Stimulated activated CD4-positive, alpha-beta T cell treated with anti-CD3 and anti-CD28 coated beads, TNF-alpha, amount 100 ng/mL, for 1 hour (primary cell): ENCODE measurements at regions not wholly inside any gene's neighbourhood (a gene's known extent, or its start where the extent isn't known, plus 50 kb on each side); places are given as distances from the start of the nearest gene placed in this dataset.
"Not testable (repeated sequence)": the region's sequence is repeated elsewhere in the genome, so short reads cannot be mapped to it uniquely, and the experiment has no call there.

Experiments used
- DNase-seq, 3 donors: peaks; one replicate each; pipeline ENCODE4 v3.0.0-alpha.2; 2020; ENCODE audit warnings: low read depth in 3 of 3, low spot score in 1 of 3

DNA sequence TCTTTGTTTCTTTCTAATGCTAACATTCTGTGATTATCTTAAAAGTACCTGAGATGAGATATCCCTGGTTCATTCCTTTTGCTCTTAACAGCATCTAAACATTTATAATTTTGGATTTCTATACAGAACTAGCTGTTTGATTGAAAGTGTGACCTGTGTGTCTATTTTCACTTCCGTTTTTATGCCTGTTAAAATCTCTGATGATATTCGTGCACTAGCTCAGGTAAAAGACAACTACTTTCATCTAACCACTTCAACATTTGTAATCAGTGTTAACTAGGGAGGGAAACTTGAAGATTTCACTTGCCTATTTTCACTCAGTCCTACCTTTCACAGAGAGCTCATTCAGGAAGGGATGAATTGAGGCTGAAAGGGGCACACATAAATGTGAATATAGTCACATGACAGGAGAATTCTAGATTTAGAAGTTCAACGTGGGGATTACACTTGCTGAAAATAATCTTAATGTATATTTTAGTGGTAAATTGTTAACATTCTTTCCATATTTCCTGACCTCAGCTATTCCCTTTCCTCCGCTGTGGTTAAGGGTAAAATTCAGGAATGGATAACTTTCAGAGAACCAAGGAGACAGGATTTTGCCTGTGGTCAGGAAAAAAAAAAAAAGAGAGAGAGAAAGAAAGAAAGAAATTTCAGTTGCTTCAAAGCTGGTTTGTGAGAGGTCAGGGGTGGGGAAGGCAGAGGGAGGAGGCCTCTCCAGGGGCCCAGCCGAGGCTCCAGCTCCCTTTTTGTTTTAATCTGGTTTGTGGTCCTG is 159.8 kb upstream of the TSC22D2 start:
- no peak for DNase-seq

DNA sequence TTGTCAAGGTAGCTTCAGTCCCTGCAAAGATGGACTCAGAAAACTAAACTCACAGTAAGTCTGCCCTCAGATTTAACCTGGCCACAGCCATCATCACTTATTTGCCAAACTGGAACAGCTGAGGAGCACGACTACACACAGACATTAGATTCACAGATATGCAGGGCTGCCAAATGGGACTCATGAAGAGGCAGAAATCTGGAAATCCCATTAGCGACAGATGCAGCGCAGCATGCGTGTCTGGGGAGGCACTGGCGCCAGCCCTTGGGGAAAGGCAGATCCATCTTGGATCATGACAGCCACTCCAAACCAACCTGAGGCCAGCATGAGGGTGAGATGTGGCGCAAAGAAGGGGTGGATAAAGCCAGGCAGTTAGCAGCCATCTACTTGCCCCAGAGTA is 160.7 kb upstream of the TSC22D2 start:
- DNase-seq = no peak

DNA sequence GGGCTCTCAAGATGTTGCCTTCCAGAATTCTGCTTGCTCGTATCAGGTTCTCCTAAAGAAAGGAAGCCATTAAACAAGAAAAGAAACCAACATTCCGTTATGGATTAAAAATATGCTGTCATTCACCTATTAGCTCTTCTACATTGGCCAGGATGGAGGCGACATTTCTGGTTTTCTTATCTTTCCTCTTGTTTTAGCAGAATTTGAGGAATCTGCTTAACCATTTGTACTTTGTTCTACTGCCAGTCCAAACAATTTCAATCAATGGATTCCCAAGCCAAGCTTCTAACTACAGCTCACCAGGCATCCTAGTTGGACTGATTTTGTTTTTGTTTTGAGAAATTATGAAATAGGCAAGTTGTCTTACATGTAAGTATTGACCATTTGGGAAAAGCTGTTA is 164.6 kb upstream of the TSC22D2 start:
- no peak for DNase-seq

DNA sequence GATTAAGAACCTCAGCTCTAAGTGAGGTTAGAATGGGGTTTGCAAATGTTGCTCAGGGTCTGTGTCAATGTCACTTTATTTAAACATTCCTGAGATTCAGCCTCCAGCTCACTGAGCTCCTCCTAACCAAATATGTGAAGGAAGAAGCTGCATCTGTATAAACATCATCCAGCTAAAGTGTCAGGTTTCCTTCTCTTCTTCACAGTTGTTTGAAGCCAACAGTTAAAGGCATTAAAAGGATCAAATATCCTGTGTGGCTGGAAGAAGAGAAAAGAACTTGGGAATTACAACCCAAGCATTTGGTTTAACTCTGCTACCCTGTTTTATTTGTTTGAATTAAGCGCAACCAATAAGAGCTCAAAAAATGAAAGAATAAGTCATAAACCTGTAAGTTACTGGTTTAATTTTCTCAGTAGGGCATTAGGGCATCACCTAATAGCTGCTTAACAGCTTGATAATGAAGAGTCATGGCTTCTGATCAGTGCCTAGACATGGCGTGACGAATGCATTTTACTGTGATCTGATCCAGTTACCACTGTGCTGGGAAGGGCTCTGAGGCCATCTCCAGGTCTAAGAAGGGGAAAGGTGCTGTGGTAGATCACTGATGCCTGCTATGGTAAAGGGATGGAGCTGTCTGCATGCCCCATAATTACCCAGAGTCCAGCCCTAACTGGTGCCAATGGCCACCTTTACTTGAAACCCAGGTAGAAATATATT is 165.7 kb upstream of the TSC22D2 start:
- DNase-seq = no peak

DNA sequence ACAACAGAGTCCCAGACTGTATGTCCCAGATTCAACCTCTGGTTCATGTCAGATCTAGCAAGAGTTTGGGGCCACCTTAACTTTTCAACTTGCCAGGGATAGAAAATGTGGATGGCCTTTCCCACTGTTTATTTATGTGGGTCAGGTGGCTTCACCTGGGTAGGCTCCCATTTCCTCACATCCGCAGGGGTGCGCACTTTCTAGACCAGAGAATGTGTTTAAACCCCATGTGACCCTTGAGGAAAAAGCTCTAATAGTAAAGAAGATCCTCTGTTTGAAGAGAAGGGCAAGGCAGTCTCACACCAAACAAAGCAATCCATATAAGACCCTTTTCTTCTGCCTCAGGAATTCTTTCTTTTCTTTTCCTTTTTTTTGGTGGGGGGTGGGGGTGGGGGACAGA is 167.2 kb upstream of the TSC22D2 start:
- no peak for DNase-seq

DNA sequence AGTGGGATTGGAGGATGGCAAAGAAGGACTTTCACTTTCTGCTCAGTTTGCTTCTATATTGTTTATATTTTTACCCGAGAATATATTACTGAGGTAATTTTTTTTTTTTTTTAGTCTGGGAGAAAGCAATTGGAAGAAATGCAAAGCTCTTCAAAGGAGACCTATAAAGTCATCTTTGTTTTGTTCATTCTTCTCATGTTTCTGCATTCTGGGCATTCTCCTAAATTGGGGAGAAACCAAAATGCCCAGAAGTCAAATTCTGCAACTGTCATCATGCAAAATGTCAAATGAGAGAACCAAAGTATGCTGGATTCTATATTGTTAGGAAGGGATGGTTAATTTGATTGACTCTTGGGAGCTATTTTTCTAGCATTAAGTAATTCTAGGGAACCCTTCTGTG is 168.3 kb upstream of the TSC22D2 start:
- no peak for DNase-seq

DNA sequence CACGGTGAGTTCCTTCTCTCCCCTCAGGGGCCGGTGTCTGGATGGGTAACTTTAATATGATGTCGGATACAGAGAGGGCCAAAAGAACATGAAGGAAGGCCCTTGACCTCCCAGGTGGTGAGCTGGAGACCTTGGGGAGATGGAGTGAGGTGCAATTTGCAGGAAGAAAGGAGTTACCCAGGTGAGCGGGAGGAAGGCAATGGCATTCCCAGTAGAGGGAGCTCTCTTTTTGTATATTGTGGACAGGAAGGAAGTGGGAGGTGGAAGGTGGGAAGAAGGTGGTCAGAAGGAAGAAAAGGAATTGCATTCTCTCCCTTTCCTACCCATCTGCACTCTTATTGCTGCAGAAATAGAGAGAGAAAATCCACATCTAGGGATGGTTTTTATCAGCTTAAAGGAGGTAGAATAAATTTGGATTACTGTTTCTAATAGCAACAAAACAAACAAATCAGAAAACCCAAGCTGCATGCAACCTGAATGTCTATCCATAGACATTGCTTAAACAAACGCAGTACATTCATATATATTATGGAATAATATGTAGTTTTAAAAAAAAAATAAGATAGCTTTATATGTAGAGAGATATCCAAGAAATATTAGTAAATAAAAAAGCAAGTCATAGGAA is 169.0 kb upstream of the TSC22D2 start:
- DNase-seq = no peak

DNA sequence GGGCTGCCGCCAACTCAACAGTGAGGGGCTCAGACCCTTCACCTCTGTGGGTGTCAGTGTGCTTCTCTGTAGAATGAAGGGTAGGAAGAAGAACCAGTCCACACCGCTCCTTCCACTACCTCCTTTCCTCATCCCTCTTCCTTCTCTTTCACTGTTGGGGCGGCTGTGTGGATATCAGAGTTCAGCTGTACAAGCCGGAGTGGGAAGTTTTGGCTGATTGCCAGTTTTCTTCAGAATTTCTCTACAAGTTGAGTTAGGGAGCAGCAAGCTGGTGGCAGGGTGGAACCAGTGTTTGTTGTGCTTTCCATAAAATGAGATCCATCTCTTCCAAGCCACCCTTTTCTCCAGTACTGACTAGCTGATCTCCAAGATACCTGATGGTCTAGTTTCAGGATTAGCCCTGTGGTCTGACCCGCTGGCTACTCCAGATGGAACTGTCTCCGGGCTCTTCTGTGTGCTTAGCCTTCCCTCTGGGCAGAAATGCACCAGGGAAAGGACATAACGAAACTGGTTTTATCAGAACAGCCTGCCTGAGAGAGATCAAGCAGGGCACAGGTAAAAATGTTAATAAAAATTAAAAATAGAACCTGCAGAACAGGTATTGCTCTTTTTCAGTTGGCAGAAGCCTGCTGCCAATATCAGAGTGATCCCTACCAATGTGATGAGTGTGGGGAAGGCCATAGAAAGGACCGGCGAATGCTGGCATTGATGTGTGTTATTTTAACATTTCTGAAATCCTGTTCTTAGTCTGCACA is 169.9 kb upstream of the TSC22D2 start:
- no peak for DNase-seq

DNA sequence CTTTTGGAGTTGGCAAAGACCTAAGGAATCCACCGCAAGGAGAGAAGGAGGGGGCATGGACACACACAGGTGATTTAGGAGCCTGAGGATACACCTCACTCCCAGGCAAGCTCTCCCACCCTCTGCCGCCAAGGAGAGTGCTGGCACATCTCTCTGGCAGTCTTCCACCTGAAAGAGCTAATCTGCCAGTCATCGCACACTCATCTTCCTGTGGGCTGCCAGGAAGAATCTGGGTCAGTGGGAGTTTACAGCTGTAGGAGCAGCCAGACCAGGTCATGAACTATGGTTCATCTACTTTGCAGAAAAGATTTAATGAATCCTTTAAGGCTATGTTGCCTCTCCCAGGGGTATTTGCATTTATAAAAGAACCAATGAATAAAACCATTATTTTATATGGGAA is 170.6 kb upstream of the TSC22D2 start:
- DNase-seq = no peak

DNA sequence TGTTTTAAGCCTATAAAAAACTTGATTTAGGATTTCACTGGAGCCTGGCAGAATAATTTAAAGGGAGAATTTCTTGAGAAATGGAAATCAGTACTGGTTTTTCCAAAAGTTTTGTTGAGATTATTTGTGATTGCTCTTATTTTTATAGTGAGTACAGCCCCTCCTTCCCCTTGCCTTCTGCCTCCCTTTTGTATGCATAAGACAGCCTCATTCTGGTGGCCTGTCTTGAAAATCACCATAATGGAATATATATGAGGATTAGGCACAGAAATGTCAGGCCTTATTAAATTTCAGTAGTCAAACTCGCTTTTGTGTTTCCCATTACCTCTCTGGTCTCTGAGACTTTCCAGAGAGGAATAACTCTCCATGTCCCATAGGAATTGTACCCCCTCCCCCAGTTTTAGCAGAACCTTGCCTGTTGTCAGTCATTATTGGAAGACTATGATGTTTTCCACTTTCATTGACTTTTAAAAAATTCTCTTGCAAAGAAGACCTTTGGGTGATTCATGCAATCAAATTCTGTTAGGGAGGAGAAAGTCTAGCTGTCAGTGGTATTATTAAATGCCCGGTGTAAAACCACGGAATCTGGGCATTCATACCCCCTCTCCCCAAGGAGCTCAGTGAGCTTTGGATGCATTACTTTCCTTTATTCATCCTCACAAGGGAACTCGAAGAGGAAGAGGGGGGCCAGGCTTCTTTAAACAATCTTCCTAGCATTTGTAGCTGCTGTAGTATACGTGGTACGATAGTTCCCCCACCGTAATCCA is 171.6 kb upstream of the TSC22D2 start:
- DNase-seq = no peak

DNA sequence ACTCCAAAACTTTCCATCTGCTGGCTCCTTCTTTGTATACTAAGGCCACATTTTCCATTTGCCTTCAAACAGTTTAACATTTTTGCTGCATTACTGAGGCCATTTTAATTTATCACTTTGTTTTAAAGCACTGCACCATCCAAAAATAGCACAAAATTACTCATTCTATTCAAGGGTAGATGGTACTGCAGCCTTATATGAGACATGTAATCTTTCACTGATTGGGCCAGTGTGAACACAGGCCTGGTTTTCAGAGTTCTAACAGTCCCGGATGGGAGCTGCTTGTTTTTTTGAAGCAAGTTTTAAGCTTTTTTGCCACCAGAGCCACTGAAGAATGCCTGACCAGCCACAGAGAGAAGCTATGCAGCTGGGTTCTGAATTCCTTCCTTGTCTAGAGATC is 172.3 kb upstream of the TSC22D2 start:
- DNase-seq = no peak

DNA sequence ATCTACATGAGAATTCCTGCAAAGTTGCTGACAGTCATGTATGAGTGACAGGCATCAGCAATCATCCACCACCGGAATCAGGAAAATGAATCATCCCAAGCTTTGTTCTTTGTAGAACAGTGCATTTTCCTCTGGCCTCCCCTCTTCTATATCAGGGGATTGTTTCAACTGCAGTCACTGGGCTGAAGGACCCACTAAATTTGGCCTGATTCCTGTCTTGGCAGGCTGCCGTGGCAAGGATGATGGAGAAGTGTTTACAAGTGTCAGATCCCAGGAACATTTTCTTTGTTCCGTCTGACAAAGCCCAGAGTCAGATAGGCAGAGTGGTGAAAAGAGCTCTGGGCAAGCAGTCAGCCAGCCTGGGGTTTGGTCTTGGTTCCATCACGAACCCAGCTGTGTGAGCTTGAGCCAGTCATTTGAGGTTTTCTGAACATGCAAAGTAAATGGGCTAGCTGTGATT is 175.1 kb upstream of the TSC22D2 start:
- no peak for DNase-seq

DNA sequence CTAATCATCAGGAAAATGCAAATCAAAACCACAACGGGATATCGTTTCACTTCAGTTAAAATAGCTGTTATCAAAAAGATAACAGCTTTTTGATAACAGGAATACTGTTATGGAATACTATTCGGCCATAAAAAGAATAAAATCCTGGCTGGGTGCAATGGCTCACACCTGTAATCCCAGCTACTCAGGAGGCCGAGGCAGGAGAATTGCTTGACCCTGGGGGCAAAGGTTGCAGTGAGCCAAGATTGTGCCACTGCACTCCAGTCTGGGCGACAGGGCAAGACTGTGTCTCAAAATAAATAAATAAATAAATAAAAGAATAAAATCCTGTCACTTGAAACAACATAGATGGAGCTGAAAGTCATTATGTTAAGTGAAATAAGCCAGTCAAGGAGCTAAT is 178.1 kb upstream of the TSC22D2 start:
- no peak for DNase-seq

DNA sequence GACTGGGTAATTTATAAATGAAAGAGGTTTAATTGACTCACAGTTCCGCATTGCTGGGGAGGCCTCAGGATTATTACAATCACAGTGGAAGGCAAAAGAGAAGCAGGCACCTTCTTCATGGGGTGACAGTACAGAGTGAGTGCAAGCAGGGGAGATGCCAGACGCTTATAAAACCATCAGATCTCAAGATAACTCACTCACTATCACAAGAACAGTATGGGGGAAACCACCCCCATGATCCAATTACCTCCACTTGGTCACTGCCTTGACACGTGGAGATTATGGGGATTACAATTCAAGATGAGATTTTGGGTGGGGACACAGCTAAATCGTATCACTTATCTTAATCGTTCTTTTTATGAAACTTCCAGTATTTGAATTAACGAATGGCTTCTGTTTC is 179.5 kb upstream of the TSC22D2 start:
- not testable (repeated sequence) for DNase-seq

DNA sequence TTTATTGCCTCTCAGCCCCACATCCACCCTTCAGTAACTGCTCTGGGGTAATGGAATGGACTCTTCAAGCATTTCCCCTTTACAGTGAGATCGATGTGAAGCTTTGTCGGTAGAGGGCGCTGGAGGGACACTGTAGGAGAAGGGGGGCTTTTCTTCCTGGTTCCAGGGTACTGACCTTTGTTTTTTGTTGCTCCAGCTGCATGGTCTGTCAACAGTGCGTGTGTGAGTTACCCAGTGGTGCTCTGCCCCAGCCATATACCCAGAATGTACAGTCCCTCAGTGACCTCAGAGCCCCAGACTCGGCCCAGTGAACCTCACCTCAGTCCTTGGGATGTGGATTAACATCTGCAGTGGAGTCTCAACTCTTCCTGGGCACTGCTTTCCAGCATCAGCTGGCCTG is 180.3 kb upstream of the TSC22D2 start:
- no peak for DNase-seq

DNA sequence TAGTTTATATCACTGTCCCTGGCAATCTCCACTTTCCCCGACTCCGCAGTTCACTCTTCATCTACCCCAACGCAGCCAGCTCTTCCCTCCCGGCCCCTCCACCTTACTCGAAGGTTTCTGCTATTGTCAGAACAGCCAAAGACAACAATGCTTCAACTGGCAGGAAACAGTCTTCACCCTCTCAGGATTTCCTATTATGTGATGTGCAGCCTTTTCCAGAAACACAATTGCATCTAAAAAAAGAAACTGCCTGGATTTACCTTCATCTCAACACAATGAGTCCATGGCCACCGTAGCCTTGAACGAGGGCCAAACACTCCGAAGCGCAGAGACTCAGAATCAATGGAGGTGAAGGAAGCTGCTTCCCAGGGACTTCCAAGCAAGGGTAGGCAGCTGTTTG is 182.1 kb upstream of the TSC22D2 start:
- DNase-seq = no peak

DNA sequence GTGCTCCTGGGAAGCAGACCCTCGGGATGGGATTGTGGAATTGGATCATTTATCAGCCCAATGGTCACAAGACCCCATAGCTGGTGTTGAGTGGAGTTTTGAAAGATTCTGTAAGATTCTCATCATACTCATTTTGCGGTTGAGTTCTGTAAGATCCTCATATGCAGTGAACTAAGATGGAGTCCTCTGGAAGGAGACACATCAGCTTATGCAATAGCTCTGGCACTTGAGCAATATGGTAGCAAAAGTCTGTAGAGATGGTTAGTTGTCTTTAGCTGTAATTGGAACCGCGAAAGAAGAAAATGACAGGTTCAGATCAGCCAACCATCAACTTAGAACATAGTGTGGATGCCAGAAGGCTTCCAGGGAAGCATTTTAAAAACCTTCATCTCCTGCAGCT is 184.5 kb upstream of the TSC22D2 start:
- no peak for DNase-seq

DNA sequence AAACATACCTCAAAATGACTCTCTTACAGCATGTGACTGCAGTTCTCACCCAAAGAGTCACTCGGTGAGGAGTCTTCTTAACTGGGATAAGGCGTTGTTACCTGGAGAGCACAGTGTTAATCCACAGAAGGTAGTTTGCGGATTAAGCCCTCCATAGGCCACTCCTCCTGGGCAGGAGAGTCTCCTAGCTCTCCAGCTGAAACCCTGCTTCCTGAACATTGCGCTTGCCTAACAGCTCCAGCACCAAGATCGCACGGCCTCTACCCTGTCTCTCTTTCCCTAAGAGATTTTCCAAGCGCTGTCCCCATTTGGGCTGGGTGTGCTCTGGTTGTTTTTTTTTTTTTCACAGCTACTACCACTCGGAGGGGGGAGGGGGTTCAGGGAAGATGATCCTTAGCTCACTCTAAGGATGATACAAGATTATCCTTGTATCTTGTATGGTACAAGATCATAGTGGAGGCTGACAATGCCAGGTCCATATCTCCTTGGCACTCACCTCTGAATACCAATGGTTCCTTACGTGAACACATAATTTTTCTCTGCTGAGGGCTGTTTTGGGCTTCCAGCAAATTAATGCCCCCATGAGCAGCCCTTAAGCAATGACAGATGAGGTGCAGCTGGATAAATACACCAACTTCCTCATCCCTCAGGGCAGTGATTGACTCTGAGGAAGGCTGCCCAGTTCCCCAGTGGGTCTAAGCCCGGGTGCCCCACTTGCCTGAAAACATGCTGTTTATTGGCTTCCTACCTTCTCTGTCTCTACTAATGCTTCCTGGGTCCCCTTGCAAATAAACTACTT is 185.2 kb upstream of the TSC22D2 start:
- DNase-seq = no peak

DNA sequence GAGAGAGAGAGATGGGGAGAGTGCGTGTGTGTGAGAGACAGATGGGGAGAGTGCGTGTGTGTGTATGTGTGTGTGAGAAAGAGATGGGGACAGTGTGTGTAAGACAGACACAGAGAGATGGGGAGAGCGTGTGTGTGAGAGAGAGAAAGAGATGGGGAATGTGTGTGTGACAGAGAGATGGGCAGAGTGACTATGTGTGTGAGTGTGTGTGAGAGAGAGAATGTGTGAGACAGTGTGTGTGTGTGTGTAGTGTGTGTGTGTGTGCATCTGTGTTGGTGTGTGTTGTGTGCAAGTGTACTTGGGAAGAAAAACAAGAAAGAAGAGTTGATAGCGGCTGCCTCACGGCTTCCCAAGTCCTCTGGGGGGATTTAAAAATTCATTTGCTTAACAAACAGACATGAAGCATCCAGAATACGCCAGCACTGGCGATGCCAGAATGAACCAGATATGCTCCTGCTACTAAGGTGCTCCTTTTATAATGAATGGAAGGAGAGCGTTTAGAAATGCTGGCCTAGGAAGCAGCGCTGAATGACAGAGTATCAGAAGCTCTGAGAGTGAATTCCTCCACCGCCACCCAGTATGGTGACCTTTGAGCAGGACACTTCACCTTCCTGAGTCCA is 186.1 kb upstream of the TSC22D2 start:
- no peak for DNase-seq

DNA sequence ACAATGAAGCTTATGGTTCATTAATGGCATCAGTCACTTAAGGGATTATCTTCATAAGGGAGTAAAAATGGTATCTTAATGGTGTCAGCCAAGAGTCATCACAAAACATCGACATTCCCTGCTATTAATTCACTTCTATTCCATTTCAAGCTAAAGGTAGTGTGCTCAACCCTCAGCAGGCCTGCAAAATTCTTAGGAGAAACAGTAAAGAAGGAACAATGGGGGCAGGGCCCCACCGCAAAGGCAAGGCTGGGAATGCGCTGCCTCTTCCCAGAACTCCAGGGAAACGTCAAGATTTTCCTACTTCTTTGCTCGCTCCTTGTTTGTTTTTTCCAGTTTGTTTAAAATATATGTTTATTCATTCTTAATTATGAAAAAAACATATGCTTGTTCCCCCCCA is 187.3 kb upstream of the TSC22D2 start:
- no peak for DNase-seq
